ENCODE measurements at regions not wholly inside any gene's neighbourhood (a gene's known extent, or its start where the extent isn't known, plus 50 kb on each side); places are given as distances from the start of the nearest gene placed in this dataset.

GRCh38 chr18:64238076-64238475 is 89.2 kb upstream of the LINC00305 start:
- TF ChIP-seq CTCF (IDR thresholded peaks at IDR 0.05) (no peak), ZFX (IDR thresholded peaks at IDR 0.05; ENCODE audit: borderline replicate concordance) (no peak)

All from 22Rv1 (cell line).